Activated naive CD4-positive, alpha-beta T cell treated with anti-CD3 and anti-CD28 coated beads, Interleukin-2, amount 10 ng/mL, durations not matched to agents 7 days and 5 days (primary cell): ENCODE measurements at regions not wholly inside any gene's neighbourhood (a gene's known extent, or its start where the extent isn't known, plus 50 kb on each side); places are given as distances from the start of the nearest gene placed in this dataset.
"Not testable (repeated sequence)": the region's sequence is repeated elsewhere in the genome, so short reads cannot be mapped to it uniquely, and the experiment has no call there.

ENCODE experiments used
- CTCF ChIA-PET: fragments of 350-600 bp; sonication (Branson Sonifier 250); formaldehyde crosslinking; loops from one replicate; lab custom pipeline; 2021; ENCODE audit warnings: antibody characterized with exemption; lab: Charles Lee
- DNase-seq: peaks from one replicate; pipeline ENCODE4 v3.0.0-alpha.2; 2020
- H3K27ac Mint-ChIP-seq: one replicate; pipeline ENCODE4 v1.8.0; 2021; ENCODE audit warnings: mild to moderate bottlenecking, moderate library complexity, mixed read lengths
- H3K27me3 Mint-ChIP-seq: one replicate; pipeline ENCODE4 v1.8.0; 2021; ENCODE audit warnings: mild to moderate bottlenecking, mixed read lengths
- H3K36me3 Mint-ChIP-seq: one replicate; pipeline ENCODE4 v1.8.0; 2021; ENCODE audit warnings: mixed read lengths
- H3K4me1 Mint-ChIP-seq: one replicate; pipeline ENCODE4 v1.8.0; 2021; ENCODE audit warnings: mixed read lengths
- H3K4me3 Mint-ChIP-seq: one replicate; pipeline ENCODE4 v1.8.0; 2021; ENCODE audit warnings: mild to moderate bottlenecking, moderate library complexity, mixed read lengths
- H3K9me3 Mint-ChIP-seq: one replicate; pipeline ENCODE4 v1.8.0; 2021; ENCODE audit warnings: mixed read lengths

GRCh38 chr2:16398486-16399043, 267.1 kb downstream of the CYRIA start:
- Mint-ChIP-seq H3K9me3 (no peaks in the 10 kb centered on the region), H3K36me3 (no peaks in the 10 kb centered on the region), H3K4me3 (no peak overlapping the region), H3K4me1 (no peaks in the 10 kb centered on the region), H3K27me3 (no peaks in the 10 kb centered on the region), H3K27ac (no peak overlapping the region)
- CTCF ChIA-PET = no interaction called here
- no peak for DNase-seq

- CTCF ChIA-PET = no interaction called here
- H3K36me3 Mint-ChIP-seq = no peaks in the 10 kb centered on the region
These were observed 267.8 kb downstream of the CYRIA start for GRCh38 chr2:16397681-16398475.

GRCh38 chr2:16396986-16397385, 268.6 kb downstream of the CYRIA start:
- CTCF ChIA-PET = no interaction called here
- no peaks in the 10 kb centered on the region for H3K36me3 Mint-ChIP-seq
- DNase-seq = no peak
- H3K4me1 Mint-ChIP-seq = no peaks in the 10 kb centered on the region
- H3K9me3 Mint-ChIP-seq = no peaks in the 10 kb centered on the region
- H3K27me3 Mint-ChIP-seq = no peaks in the 10 kb centered on the region
- H3K4me3 Mint-ChIP-seq = no peak overlapping the region
- no peak overlapping the region for H3K27ac Mint-ChIP-seq

More at GRCh38 chr2:16397681-16398475, 267.8 kb downstream of the CYRIA start:
- Mint-ChIP-seq H3K27me3 (no peaks in the 10 kb centered on the region), H3K4me3 (no peak overlapping the region), H3K27ac (no peak overlapping the region), H3K4me1 (no peaks in the 10 kb centered on the region), H3K9me3 (no peaks in the 10 kb centered on the region)
- no peak for DNase-seq

- Mint-ChIP-seq H3K27ac (no peak overlapping the region), H3K36me3 (no peaks in the 10 kb centered on the region), H3K27me3 (no peaks in the 10 kb centered on the region), H3K9me3 (no peaks in the 10 kb centered on the region), H3K4me1 (no peaks in the 10 kb centered on the region), H3K4me3 (no peak overlapping the region)
- CTCF ChIA-PET = no interaction called here
- DNase-seq = no peak
These were observed 269.5 kb downstream of the CYRIA start for GRCh38 chr2:16396171-16396570.

GRCh38 chr2:16395601-16396000, 270.0 kb downstream of the CYRIA start:
- H3K36me3 Mint-ChIP-seq = no peaks in the 10 kb centered on the region
- H3K27ac Mint-ChIP-seq = no peak overlapping the region
- no peaks in the 10 kb centered on the region for H3K9me3 Mint-ChIP-seq
- CTCF ChIA-PET = no interaction called here
- no peaks in the 10 kb centered on the region for H3K4me1 Mint-ChIP-seq
- no peaks in the 10 kb centered on the region for H3K27me3 Mint-ChIP-seq
- no peak for DNase-seq
- H3K4me3 Mint-ChIP-seq = no peak overlapping the region

GRCh38 chr2:16394986-16395550, 270.6 kb downstream of the CYRIA start:
- H3K36me3 Mint-ChIP-seq = no peaks in the 10 kb centered on the region
- no peaks in the 10 kb centered on the region for H3K4me1 Mint-ChIP-seq
- no peaks in the 10 kb centered on the region for H3K27me3 Mint-ChIP-seq
- no peak overlapping the region for H3K27ac Mint-ChIP-seq
- no peak overlapping the region for H3K4me3 Mint-ChIP-seq
- DNase-seq = no peak
- no peaks in the 10 kb centered on the region for H3K9me3 Mint-ChIP-seq
- CTCF ChIA-PET = no interaction called here

- H3K27ac Mint-ChIP-seq = no peak overlapping the region
- no peak for DNase-seq
- H3K27me3 Mint-ChIP-seq = no peaks in the 10 kb centered on the region
- CTCF ChIA-PET = no interaction called here
- H3K4me3 Mint-ChIP-seq = no peak overlapping the region
- no peaks in the 10 kb centered on the region for H3K9me3 Mint-ChIP-seq
- H3K4me1 Mint-ChIP-seq = no peaks in the 10 kb centered on the region
- no peaks in the 10 kb centered on the region for H3K36me3 Mint-ChIP-seq
These were observed 271.3 kb downstream of the CYRIA start for GRCh38 chr2:16394072-16394985.

- Mint-ChIP-seq H3K9me3 (no peaks in the 10 kb centered on the region), H3K4me1 (no peaks in the 10 kb centered on the region), H3K4me3 (no peak overlapping the region), H3K36me3 (no peaks in the 10 kb centered on the region), H3K27me3 (no peaks in the 10 kb centered on the region), H3K27ac (no peak overlapping the region)
- CTCF ChIA-PET = no interaction called here
- DNase-seq = no peak
These were observed 272.0 kb downstream of the CYRIA start for GRCh38 chr2:16393500-16394071.

GRCh38 chr2:16392647-16393499, 272.8 kb downstream of the CYRIA start:
- Mint-ChIP-seq H3K27me3 (no peaks in the 10 kb centered on the region), H3K36me3 (no peaks in the 10 kb centered on the region), H3K4me3 (no peak overlapping the region), H3K4me1 (no peaks in the 10 kb centered on the region), H3K9me3 (no peaks in the 10 kb centered on the region), H3K27ac (no peak overlapping the region)
- CTCF ChIA-PET = no interaction called here
- DNase-seq = no peak

- Mint-ChIP-seq H3K4me3 (no peak overlapping the region), H3K9me3 (no peaks in the 10 kb centered on the region), H3K27me3 (no peaks in the 10 kb centered on the region), H3K27ac (no peak overlapping the region), H3K4me1 (no peaks in the 10 kb centered on the region), H3K36me3 (no peaks in the 10 kb centered on the region)
- CTCF ChIA-PET = interaction anchor here (0.6 kb wide), 1 partner anchor 19 kb away, joined by 3 read pairs; no protein-coding TSS in a partner anchor
- no peak for DNase-seq
These were observed 273.6 kb downstream of the CYRIA start for GRCh38 chr2:16391986-16392385.

GRCh38 chr2:16390561-16390960, 275.1 kb downstream of the CYRIA start:
- no peak for DNase-seq
- no peak overlapping the region for H3K4me3 Mint-ChIP-seq
- CTCF ChIA-PET = no interaction called here
- H3K27ac Mint-ChIP-seq = no peak overlapping the region
- no peaks in the 10 kb centered on the region for H3K4me1 Mint-ChIP-seq
- no peaks in the 10 kb centered on the region for H3K36me3 Mint-ChIP-seq
- no peaks in the 10 kb centered on the region for H3K9me3 Mint-ChIP-seq
- H3K27me3 Mint-ChIP-seq = no peaks in the 10 kb centered on the region

GRCh38 chr2:16389611-16390010, 276.0 kb downstream of the CYRIA start:
- Mint-ChIP-seq H3K4me1 (no peaks in the 10 kb centered on the region), H3K27me3 (no peaks in the 10 kb centered on the region), H3K9me3 (no peaks in the 10 kb centered on the region), H3K4me3 (no peak overlapping the region), H3K27ac (no peak overlapping the region), H3K36me3 (no peaks in the 10 kb centered on the region)
- DNase-seq = no peak
- CTCF ChIA-PET = no interaction called here

GRCh38 chr2:16388199-16388830, 277.3 kb downstream of the CYRIA start:
- H3K4me1 Mint-ChIP-seq, H3K27ac Mint-ChIP-seq, DNase-seq, H3K4me3 Mint-ChIP-seq, CTCF ChIA-PET, H3K36me3 Mint-ChIP-seq, H3K27me3 Mint-ChIP-seq, H3K9me3 Mint-ChIP-seq: not testable (repeated sequence)
